ENCODE measurements at regions not wholly inside any gene's neighbourhood (a gene's known extent, or its start where the extent isn't known, plus 50 kb on each side); places are given as distances from the start of the nearest gene placed in this dataset.

DNA sequence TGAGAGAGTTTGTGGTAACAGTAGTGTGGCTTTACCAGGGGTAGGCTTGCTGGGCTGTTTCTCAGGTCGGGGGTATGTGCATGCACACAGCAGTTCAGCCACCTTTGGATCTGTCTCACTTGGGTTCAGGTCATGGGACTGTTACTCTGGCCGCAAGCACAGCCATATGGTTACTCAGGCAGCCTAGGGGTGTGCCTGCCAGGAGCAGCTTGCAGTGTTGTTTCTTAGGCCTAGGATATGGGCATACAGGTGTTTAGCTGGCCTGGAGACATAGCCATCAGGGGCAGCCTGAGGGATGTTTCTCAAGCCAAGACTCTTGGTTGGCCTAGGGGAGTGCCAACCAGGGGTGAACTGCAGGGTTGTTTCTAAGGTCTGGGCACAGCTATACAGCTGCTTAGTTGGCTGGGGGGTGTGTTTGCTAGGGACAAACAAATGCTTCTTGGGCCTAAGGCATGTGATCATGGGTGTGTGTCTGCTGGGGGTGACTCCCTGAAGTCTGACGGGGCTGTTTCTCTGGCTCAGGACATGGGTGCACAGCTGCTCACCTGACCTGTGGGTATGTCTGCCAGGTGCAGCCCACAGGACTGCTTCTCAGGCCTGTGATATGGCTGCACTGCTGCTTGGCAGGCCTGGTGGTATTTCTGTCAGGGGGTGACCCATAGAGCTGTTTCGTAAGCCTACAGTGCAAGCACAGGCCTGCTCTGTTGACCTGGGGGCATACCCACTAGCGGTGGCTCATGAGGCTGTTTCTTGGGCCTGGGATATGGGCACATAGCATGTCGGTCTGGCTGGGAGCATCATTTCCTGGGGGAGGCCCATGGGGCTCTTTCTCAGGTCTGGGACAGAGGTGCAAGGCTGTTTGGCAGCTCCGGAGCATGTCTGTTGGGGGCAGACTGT is 168.0 kb upstream of the THRB start:
- ATAC-seq, result no peak
- CTCF ChIA-PET, result no interaction called here

DNA sequence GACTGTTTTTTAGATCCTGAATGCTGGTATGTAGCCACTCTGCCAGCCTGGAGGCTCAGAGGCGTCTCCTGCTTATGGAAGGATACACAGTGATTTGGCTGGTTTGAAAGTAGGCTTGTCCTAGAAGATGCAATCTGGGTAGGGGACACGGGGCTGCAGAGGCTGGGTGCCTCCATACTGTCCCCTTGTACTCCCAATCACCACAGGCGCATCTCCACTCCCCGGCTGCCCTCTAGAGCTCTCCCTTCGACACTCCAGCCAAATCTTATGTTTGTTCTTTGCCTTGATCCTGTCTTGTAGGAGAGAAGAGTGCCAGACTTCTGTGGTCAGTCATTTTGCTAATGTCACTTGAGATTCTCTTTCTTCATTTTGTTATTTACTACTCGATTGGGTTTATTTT is 168.8 kb upstream of the THRB start:
- no peaks in the 10 kb centered on the region for H3K9me3 ChIP-seq (ENCODE audit: control insufficient read depth, insufficient read depth, low read depth, low read length)
- DNase-seq (ENCODE audit: low read depth, low spot score) (no peak), ATAC-seq (no peak)
- POLR2A ChIA-PET, result no interaction called here
- H3K4me1 ChIP-seq (ENCODE audit: control insufficient read depth, insufficient read depth, low read length), result no peaks in the 10 kb centered on the region
- no TSS peak for BruUV-seq (replicated peaks)
- no peaks in the 10 kb centered on the region for H3K27me3 ChIP-seq (ENCODE audit: control insufficient read depth, insufficient read depth, low read length)
- intact Hi-C loops (cut with micrococcal nuclease; ENCODE audit: unreplicated experiment), result no loop called here
- no peak overlapping the region for H3K27ac ChIP-seq (ENCODE audit: low read length)
- in situ Hi-C loops (cut with HindIII; ENCODE audit: low pct_unique_long_range_greater_than_20kb, low sequenced_read_pairs), result no loop called here
- H3K4me3 ChIP-seq (ENCODE audit: low read depth in 2 of 2, low read length in 2 of 2), result no peak overlapping the region
- TF ChIP-seq POLR2AphosphoS5 (IDR thresholded peaks at IDR 0.05; ENCODE audit: low read depth, low read length), result no peak
- TF ChIP-seq, protein P1, sequence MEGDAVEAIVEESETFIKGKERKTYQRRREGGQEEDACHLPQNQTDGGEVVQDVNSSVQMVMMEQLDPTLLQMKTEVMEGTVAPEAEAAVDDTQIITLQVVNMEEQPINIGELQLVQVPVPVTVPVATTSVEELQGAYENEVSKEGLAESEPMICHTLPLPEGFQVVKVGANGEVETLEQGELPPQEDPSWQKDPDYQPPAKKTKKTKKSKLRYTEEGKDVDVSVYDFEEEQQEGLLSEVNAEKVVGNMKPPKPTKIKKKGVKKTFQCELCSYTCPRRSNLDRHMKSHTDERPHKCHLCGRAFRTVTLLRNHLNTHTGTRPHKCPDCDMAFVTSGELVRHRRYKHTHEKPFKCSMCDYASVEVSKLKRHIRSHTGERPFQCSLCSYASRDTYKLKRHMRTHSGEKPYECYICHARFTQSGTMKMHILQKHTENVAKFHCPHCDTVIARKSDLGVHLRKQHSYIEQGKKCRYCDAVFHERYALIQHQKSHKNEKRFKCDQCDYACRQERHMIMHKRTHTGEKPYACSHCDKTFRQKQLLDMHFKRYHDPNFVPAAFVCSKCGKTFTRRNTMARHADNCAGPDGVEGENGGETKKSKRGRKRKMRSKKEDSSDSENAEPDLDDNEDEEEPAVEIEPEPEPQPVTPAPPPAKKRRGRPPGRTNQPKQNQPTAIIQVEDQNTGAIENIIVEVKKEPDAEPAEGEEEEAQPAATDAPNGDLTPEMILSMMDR (IDR thresholded peaks at IDR 0.05), result no peak
- no peak for TF ChIP-seq TCF7L2 (IDR thresholded peaks at IDR 0.05; ENCODE audit: low read depth, low read length)
- TF ChIP-seq, protein P2, sequence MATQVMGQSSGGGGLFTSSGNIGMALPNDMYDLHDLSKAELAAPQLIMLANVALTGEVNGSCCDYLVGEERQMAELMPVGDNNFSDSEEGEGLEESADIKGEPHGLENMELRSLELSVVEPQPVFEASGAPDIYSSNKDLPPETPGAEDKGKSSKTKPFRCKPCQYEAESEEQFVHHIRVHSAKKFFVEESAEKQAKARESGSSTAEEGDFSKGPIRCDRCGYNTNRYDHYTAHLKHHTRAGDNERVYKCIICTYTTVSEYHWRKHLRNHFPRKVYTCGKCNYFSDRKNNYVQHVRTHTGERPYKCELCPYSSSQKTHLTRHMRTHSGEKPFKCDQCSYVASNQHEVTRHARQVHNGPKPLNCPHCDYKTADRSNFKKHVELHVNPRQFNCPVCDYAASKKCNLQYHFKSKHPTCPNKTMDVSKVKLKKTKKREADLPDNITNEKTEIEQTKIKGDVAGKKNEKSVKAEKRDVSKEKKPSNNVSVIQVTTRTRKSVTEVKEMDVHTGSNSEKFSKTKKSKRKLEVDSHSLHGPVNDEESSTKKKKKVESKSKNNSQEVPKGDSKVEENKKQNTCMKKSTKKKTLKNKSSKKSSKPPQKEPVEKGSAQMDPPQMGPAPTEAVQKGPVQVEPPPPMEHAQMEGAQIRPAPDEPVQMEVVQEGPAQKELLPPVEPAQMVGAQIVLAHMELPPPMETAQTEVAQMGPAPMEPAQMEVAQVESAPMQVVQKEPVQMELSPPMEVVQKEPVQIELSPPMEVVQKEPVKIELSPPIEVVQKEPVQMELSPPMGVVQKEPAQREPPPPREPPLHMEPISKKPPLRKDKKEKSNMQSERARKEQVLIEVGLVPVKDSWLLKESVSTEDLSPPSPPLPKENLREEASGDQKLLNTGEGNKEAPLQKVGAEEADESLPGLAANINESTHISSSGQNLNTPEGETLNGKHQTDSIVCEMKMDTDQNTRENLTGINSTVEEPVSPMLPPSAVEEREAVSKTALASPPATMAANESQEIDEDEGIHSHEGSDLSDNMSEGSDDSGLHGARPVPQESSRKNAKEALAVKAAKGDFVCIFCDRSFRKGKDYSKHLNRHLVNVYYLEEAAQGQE (IDR thresholded peaks at IDR 0.05; ENCODE audit: insufficient read depth in 1 of 2, low read depth in 2 of 2, low read length in 1 of 2), result no peak
- TF ChIP-seq SIN3A (IDR thresholded peaks at IDR 0.05; ENCODE audit: borderline replicate concordance, insufficient read depth, low read depth, low read length), result no peak
- H3K36me3 ChIP-seq (ENCODE audit: control insufficient read depth, insufficient read depth, low read length), result no peaks in the 10 kb centered on the region
- CTCF ChIA-PET, result interaction anchor here (0.7 kb wide), 1 partner anchor 17 kb away, joined by 5 read pairs; no protein-coding TSS in a partner anchor

More for the DNA sequence above, 168.0 kb upstream of the THRB start:
- no TSS peak for BruUV-seq (replicated peaks)
- H3K4me3 ChIP-seq (ENCODE audit: low read depth in 2 of 2, low read length in 2 of 2), result no peak overlapping the region
- no peak for DNase-seq (ENCODE audit: low read depth, low spot score)
- intact Hi-C loops (cut with micrococcal nuclease; ENCODE audit: unreplicated experiment), result no loop called here
- POLR2A ChIA-PET, result no interaction called here
- TF ChIP-seq SIN3A (IDR thresholded peaks at IDR 0.05; ENCODE audit: borderline replicate concordance, insufficient read depth, low read depth, low read length) (no peak), POLR2AphosphoS5 (IDR thresholded peaks at IDR 0.05; ENCODE audit: low read depth, low read length) (no peak), TCF7L2 (IDR thresholded peaks at IDR 0.05; ENCODE audit: low read depth, low read length) (no peak)
- TF ChIP-seq, protein P1 (IDR thresholded peaks at IDR 0.05), result no peak
- TF ChIP-seq, protein P2 (IDR thresholded peaks at IDR 0.05; ENCODE audit: insufficient read depth in 1 of 2, low read depth in 2 of 2, low read length in 1 of 2), result no peak
- no peaks in the 10 kb centered on the region for H3K4me1 ChIP-seq (ENCODE audit: control insufficient read depth, insufficient read depth, low read length)
- H3K36me3 ChIP-seq (ENCODE audit: control insufficient read depth, insufficient read depth, low read length), result no peaks in the 10 kb centered on the region
- in situ Hi-C loops (cut with HindIII; ENCODE audit: low pct_unique_long_range_greater_than_20kb, low sequenced_read_pairs), result no loop called here
- H3K9me3 ChIP-seq (ENCODE audit: control insufficient read depth, insufficient read depth, low read depth, low read length), result no peaks in the 10 kb centered on the region
- H3K27me3 ChIP-seq (ENCODE audit: control insufficient read depth, insufficient read depth, low read length), result no peaks in the 10 kb centered on the region
- no peak overlapping the region for H3K27ac ChIP-seq (ENCODE audit: low read length)
